IMR-90 (cell line): ENCODE measurements at regions not wholly inside any gene's neighbourhood (a gene's known extent, or its start where the extent isn't known, plus 50 kb on each side); places are given as distances from the start of the nearest gene placed in this dataset.

Source experiments
- ATAC-seq: fragments of 200-7000 bp; cut with Tn5 transposase; 2 replicates; pipeline ENCODE4 v1.9.1; 2020; ENCODE audit warnings: low read depth, mild to moderate bottlenecking, moderate library complexity
- BruUV-seq: library from RNA; stranded (reverse); fragments of 400-500 nt; replicated peaks from 2 replicates; lab custom pipeline; 2021; lab: Mats Ljungman, UMichigan
- CTCF ChIA-PET: fragments of 300-600 bp; formaldehyde crosslinking; extraction: SDS; loops from one replicate; lab custom pipeline; 2021; ENCODE audit warnings: antibody characterized with exemption; lab: Yijun Ruan, JAX
- POLR2A ChIA-PET: fragments of 300-600 bp; sonication (Branson Sonifier 250); formaldehyde crosslinking; loops from one replicate; lab custom pipeline; 2022; ENCODE audit warnings: antibody characterized with exemption; ENCODE audit not compliant: unreplicated experiment; lab: Charles Lee
- DNase-seq: peaks from one replicate; pipeline ENCODE4 v3.0.0; 2013
- H2AFZ ChIP-seq: replicated peaks from 2 replicates; pipeline ENCODE3; 2013; ENCODE audit warnings: low read length, mild to moderate bottlenecking; ENCODE audit not compliant: poor library complexity
- H2AK5ac ChIP-seq: 2 replicates; pipeline ENCODE4 v1.6.1; 2013; ENCODE audit warnings: low read depth, low read length, inconsistent platforms
- H2AK9ac ChIP-seq: replicated peaks from 2 replicates; pipeline ENCODE3; 2013; ENCODE audit warnings: mild to moderate bottlenecking, low read depth, low read length, moderate library complexity; ENCODE audit not compliant: poor library complexity
- H2BK120ac ChIP-seq: 2 replicates; pipeline ENCODE4 v1.6.1; 2013; ENCODE audit warnings: low read depth, low read length, inconsistent platforms
- H2BK15ac ChIP-seq: 3 replicates; pipeline ENCODE4 v1.6.1; 2013; ENCODE audit warnings: low read depth, low read length, inconsistent platforms
- H2BK20ac ChIP-seq: 2 replicates; pipeline ENCODE4 v1.6.1; 2013; ENCODE audit warnings: low read depth, mild to moderate bottlenecking, inconsistent platforms, low read length, moderate library complexity
- H2BK5ac ChIP-seq: 2 replicates; pipeline ENCODE4 v1.6.1; 2013; ENCODE audit warnings: mild to moderate bottlenecking, low read depth, low read length, inconsistent platforms; ENCODE audit not compliant: poor library complexity, severe bottlenecking
- H3K14ac ChIP-seq: replicated peaks from 2 replicates; pipeline ENCODE4 v1.6.1; 2013; ENCODE audit warnings: low read depth, low read length, inconsistent platforms
- H3K18ac ChIP-seq: 2 replicates; pipeline ENCODE4 v1.6.1; 2013; ENCODE audit warnings: low read depth, low read length, control low read depth
- H3K23ac ChIP-seq: 2 replicates; pipeline ENCODE4 v1.6.1; 2013; ENCODE audit warnings: low read depth, low read length, inconsistent platforms
- H3K27ac ChIP-seq: 2 replicates; pipeline ENCODE4 v1.5.1; 2013; ENCODE audit warnings: mild to moderate bottlenecking, control low read depth, low read length; ENCODE audit not compliant: insufficient read depth
- H3K27me3 ChIP-seq: 2 replicates; pipeline ENCODE4 v1.6.1; 2013; ENCODE audit warnings: low read length; ENCODE audit not compliant: control insufficient read depth, insufficient read depth
- H3K36me3 ChIP-seq: 2 replicates; pipeline ENCODE4 v1.6.1; 2013; ENCODE audit warnings: low read length, mixed read lengths; ENCODE audit not compliant: control insufficient read depth, insufficient read depth
- H3K4ac ChIP-seq: 2 replicates; pipeline ENCODE4 v1.6.1; 2013; ENCODE audit warnings: low read depth, low read length, inconsistent platforms
- H3K4me1 ChIP-seq: 2 replicates; pipeline ENCODE4 v1.6.1; 2013; ENCODE audit warnings: low read length, mixed read lengths; ENCODE audit not compliant: control insufficient read depth, insufficient read depth
- H3K4me2 ChIP-seq: 2 replicates; pipeline ENCODE4 v1.6.1; 2013; ENCODE audit warnings: low read depth, mild to moderate bottlenecking, control low read depth, low read length, moderate library complexity
- H3K4me3 ChIP-seq: 2 replicates; pipeline ENCODE4 v1.5.1; 2013; ENCODE audit warnings: low read depth, mild to moderate bottlenecking, control low read depth, low read length, moderate library complexity; ENCODE audit not compliant: insufficient read depth
- H3K56ac ChIP-seq: 2 replicates; pipeline ENCODE4 v1.6.1; 2013; ENCODE audit warnings: low read length, inconsistent platforms; ENCODE audit not compliant: insufficient read depth; ENCODE audit errors: extremely low read depth
- H3K79me1 ChIP-seq, 2 experiments: 2 replicates each; pipeline ENCODE4 v1.6.1; 2013; ENCODE audit warnings: low read length in 2 of 2, inconsistent platforms in 1 of 2, low read depth in 1 of 2
- H3K9ac ChIP-seq: 2 replicates; pipeline ENCODE4 v1.6.1; 2013; ENCODE audit warnings: low read depth, low read length, control low read depth
- H3K9me1 ChIP-seq: 2 replicates; pipeline ENCODE4 v1.6.1; 2013; ENCODE audit warnings: low read length, inconsistent platforms; ENCODE audit not compliant: insufficient read depth
- H3K9me3 ChIP-seq: 2 replicates; pipeline ENCODE4 v1.6.1; 2013; ENCODE audit warnings: low read length; ENCODE audit not compliant: control insufficient read depth, insufficient read depth
- H4K20me1 ChIP-seq: 2 replicates; pipeline ENCODE4 v1.6.1; 2013; ENCODE audit warnings: low read length, inconsistent platforms; ENCODE audit not compliant: insufficient read depth
- H4K5ac ChIP-seq: 2 replicates; pipeline ENCODE4 v1.6.1; 2013; ENCODE audit warnings: mild to moderate bottlenecking, low read depth, low read length, control low read depth
- H4K8ac ChIP-seq, 2 experiments: 2 replicates each; pipeline ENCODE4 v1.6.1; 2013; ENCODE audit warnings: low read depth in 2 of 2, low read length in 2 of 2, control low read depth in 1 of 2, inconsistent platforms in 1 of 2
- H4K91ac ChIP-seq: 2 replicates; pipeline ENCODE4 v1.6.1; 2013; ENCODE audit warnings: low read depth, low read length, inconsistent platforms; ENCODE audit not compliant: insufficient read depth
- BHLHE40 ChIP-seq: fragments of 150-350 bp; IDR thresholded peaks from 2 replicates; pipeline ENCODE4 v1.6.1; 2016; ENCODE audit warnings: mild to moderate bottlenecking, low read depth, low read length
- CEBPB ChIP-seq: IDR thresholded peaks from 2 replicates; pipeline ENCODE4 v1.6.1; 2012; ENCODE audit warnings: low read depth, low read length, improper control_type of control experiment
- CHD1 ChIP-seq: IDR thresholded peaks from 2 replicates; pipeline ENCODE4 v1.6.1; 2012; ENCODE audit warnings: low read depth, low read length, improper control_type of control experiment
- CTCF ChIP-seq: conservative IDR thresholded peaks from 2 replicates; pipeline ENCODE4 v1.5.1; 2012; ENCODE audit warnings: mild to moderate bottlenecking, low read depth, low read length, improper control_type of control experiment
- ELK1 ChIP-seq: fragments of 150-350 bp; IDR thresholded peaks from 2 replicates; pipeline ENCODE4 v1.6.1; 2016; ENCODE audit warnings: low read depth, mild to moderate bottlenecking, low read length, moderate library complexity, borderline replicate concordance
- FOS ChIP-seq: fragments of 150-350 bp; IDR thresholded peaks from 2 replicates; pipeline ENCODE4 v1.6.1; 2016; ENCODE audit warnings: low read depth, low read length
- MAFK ChIP-seq: IDR thresholded peaks from 2 replicates; pipeline ENCODE4 v1.6.1; 2012; ENCODE audit warnings: low read depth, low read length, improper control_type of control experiment
- MAZ ChIP-seq: IDR thresholded peaks from 2 replicates; pipeline ENCODE4 v1.6.1; 2012; ENCODE audit warnings: low read depth, mild to moderate bottlenecking, low read length, improper control_type of control experiment, moderate library complexity, borderline replicate concordance
- MXI1 ChIP-seq: IDR thresholded peaks from 2 replicates; pipeline ENCODE4 v1.6.1; 2012; ENCODE audit warnings: low read depth, mild to moderate bottlenecking, low read length, moderate library complexity, borderline replicate concordance
- NFE2L2 ChIP-seq: fragments of 150-350 bp; IDR thresholded peaks from 2 replicates; pipeline ENCODE4 v1.6.1; 2016; ENCODE audit warnings: low read depth, mild to moderate bottlenecking, low read length
- POLR2A ChIP-seq: IDR thresholded peaks from 2 replicates; pipeline ENCODE4 v1.6.1; 2012; ENCODE audit warnings: mild to moderate bottlenecking, low read depth, low read length
- RAD21 ChIP-seq: IDR thresholded peaks from 2 replicates; pipeline ENCODE4 v1.6.1; 2012; ENCODE audit warnings: low read length, improper control_type of control experiment
- RCOR1 ChIP-seq: IDR thresholded peaks from 2 replicates; pipeline ENCODE4 v1.6.1; 2012; ENCODE audit warnings: mild to moderate bottlenecking, low read length, improper control_type of control experiment; ENCODE audit not compliant: insufficient replicate concordance
- RFX5 ChIP-seq: IDR thresholded peaks from 2 replicates; pipeline ENCODE4 v1.8.0; 2012; ENCODE audit warnings: low read depth, mild to moderate bottlenecking, low read length, moderate library complexity
- SMC3 ChIP-seq: fragments of 150-350 bp; IDR thresholded peaks from 2 replicates; pipeline ENCODE4 v1.6.1; 2016; ENCODE audit warnings: low read depth, mild to moderate bottlenecking, antibody characterized with exemption, low read length, moderate library complexity
- USF2 ChIP-seq: fragments of 150-350 bp; IDR thresholded peaks from 2 replicates; pipeline ENCODE4 v1.6.1; 2017; ENCODE audit warnings: mild to moderate bottlenecking, antibody characterized with exemption, low read length, low read depth
- WGBS, 2 experiments: methylation state at CpG; one replicate each; pipeline versions ENCODE4 v1.1.5 to v1.1.7; 2013; ENCODE audit warnings: missing lambda C conversion rate in 2 of 2; ENCODE audit not compliant: insufficient read length in 1 of 2; ENCODE audit errors: extremely low coverage in 2 of 2; 5-methylcytosine and 5-hydroxymethylcytosine counted together
- dilution Hi-C: fragments of 300-500 bp; cut with HindIII; formaldehyde crosslinking; loops from one replicate; pipeline ENCODE4 v1.14.3; 2018; ENCODE audit warnings: low sequenced_read_pairs; ENCODE audit not compliant: unreplicated experiment
- in situ Hi-C: fragments of 300-500 bp; cut with MboI; formaldehyde crosslinking; loops from 3 replicates; pipeline ENCODE4 v1.14.3; 2019; ENCODE audit warnings: low sequenced_read_pairs, inconsistent platforms, mixed read lengths
- intact Hi-C: fragments of 100-400 bp; cut with micrococcal nuclease; formaldehyde crosslinking; loops from 2 replicates; pipeline ENCODE4 v1.10.0; 2022

- no peak overlapping the region for H4K8ac ChIP-seq
- no peak overlapping the region for H2BK120ac ChIP-seq
- DNase-seq = no peak
- no peak for ATAC-seq
- H3K36me3 ChIP-seq = no peaks in the 10 kb centered on the region
- no peak overlapping the region for H3K4me2 ChIP-seq
- dilution Hi-C loops = no loop called here
- no peak overlapping the region for H2BK5ac ChIP-seq
- intact Hi-C loops = no loop called here
- no peak overlapping the region for H2BK15ac ChIP-seq
- H2BK20ac ChIP-seq = no peak overlapping the region
- POLR2A ChIA-PET = no interaction called here
- CTCF ChIA-PET = no interaction called here
- H2AFZ ChIP-seq = no peak overlapping the region
- TF ChIP-seq MAFK = no peak
- TF ChIP-seq BHLHE40 = no peak
- no peak for TF ChIP-seq MAZ
- TF ChIP-seq RFX5 = no peak
- no peak for TF ChIP-seq CTCF
- TF ChIP-seq RCOR1 = no peak
- TF ChIP-seq POLR2A = no peak
- no peak for TF ChIP-seq FOS
- no peak for TF ChIP-seq USF2
- no peak for TF ChIP-seq MXI1
- no peak for TF ChIP-seq CEBPB
- no peak for TF ChIP-seq SMC3
- no peak for TF ChIP-seq CHD1
- no peak for TF ChIP-seq RAD21
- no peak for TF ChIP-seq NFE2L2
- TF ChIP-seq ELK1 = no peak
- no peak overlapping the region for H3K14ac ChIP-seq
- no peak overlapping the region for H3K23ac ChIP-seq
- no peaks in the 10 kb centered on the region for H3K79me1 ChIP-seq
- H4K91ac ChIP-seq = no peak overlapping the region
- no peak overlapping the region for H3K27ac ChIP-seq
- BruUV-seq = no TSS peak
- no peak overlapping the region for H3K4ac ChIP-seq
- H4K20me1 ChIP-seq = no peaks in the 10 kb centered on the region
- WGBS, 2 experiments = no CpG with 5 or more reads among the region's 4 CpGs
- no peak overlapping the region for H3K56ac ChIP-seq
- H3K9ac ChIP-seq = no peak overlapping the region
- H4K5ac ChIP-seq = no peak overlapping the region
- no peaks in the 10 kb centered on the region for H3K9me3 ChIP-seq
- no peak overlapping the region for H3K18ac ChIP-seq
- no peaks in the 10 kb centered on the region for H3K9me1 ChIP-seq
- H2AK5ac ChIP-seq = no peak overlapping the region
- in situ Hi-C loops = no loop called here
- no peak overlapping the region for H2AK9ac ChIP-seq
- H3K27me3 ChIP-seq = no peaks in the 10 kb centered on the region
- H3K4me1 ChIP-seq = no peaks in the 10 kb centered on the region
- H3K4me3 ChIP-seq = no peak overlapping the region
These were observed 188.2 kb upstream of the SGK1 start for GRCh38 chr6:134506162-134506561.
